Inflammatory macrophage (primary cell): ENCODE measurements at regions not wholly inside any gene's neighbourhood (a gene's known extent, or its start where the extent isn't known, plus 50 kb on each side); places are given as distances from the start of the nearest gene placed in this dataset.
"Not testable (repeated sequence)": the region's sequence is repeated elsewhere in the genome, so short reads cannot be mapped to it uniquely, and the experiment has no call there.

Experiments
- DNase-seq, 2 donors: peaks; one replicate each; pipeline ENCODE4 v3.0.0-alpha.2; 2020 to 2022

GRCh38 chr3:25897019-25897418, 107.1 kb downstream of the OXSM start:
- no peak for DNase-seq

GRCh38 chr3:25899352-25900101, 109.6 kb downstream of the OXSM start:
- no peak for DNase-seq

DNA sequence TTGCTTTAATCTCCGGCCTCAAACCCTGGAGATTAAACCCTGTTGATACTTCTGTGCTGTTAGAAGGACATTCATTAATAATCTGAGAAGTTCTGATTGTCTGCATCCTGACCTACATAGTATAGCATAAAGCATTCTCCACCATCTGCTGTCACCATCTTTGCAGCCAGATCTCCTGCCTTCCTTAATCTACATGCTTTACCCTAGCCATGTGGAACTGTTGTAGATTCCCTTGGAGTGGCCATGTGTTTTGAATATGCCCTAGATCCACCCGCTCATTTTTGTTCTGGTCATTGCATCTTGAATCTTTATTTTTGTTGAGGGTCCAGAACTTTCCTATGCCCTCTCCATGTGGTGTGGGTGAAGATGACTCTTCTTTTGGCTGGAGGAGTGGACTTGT, 110.3 kb downstream of the OXSM start:
- DNase-seq = no peak

- no peak for DNase-seq
Measured at GRCh38 chr3:25901796-25902195, 111.9 kb downstream of the OXSM start.

GRCh38 chr3:25902586-25902985, 112.7 kb downstream of the OXSM start:
- no peak for DNase-seq

- no peak for DNase-seq
Measured at GRCh38 chr3:25903371-25904129, 113.7 kb downstream of the OXSM start.

- no peak for DNase-seq
Measured at GRCh38 chr3:25904206-25904605, 114.3 kb downstream of the OXSM start.

- DNase-seq = no peak
Measured at GRCh38 chr3:25906132-25906906, 116.4 kb downstream of the OXSM start.

GRCh38 chr3:25907081-25907480, 117.2 kb downstream of the OXSM start:
- no peak for DNase-seq

GRCh38 chr3:25910105-25910504, 120.2 kb downstream of the OXSM start:
- DNase-seq = no peak

- DNase-seq = peak; percentile 27 to 54
Measured at GRCh38 chr3:25910997-25911396, 121.1 kb downstream of the OXSM start.

DNA sequence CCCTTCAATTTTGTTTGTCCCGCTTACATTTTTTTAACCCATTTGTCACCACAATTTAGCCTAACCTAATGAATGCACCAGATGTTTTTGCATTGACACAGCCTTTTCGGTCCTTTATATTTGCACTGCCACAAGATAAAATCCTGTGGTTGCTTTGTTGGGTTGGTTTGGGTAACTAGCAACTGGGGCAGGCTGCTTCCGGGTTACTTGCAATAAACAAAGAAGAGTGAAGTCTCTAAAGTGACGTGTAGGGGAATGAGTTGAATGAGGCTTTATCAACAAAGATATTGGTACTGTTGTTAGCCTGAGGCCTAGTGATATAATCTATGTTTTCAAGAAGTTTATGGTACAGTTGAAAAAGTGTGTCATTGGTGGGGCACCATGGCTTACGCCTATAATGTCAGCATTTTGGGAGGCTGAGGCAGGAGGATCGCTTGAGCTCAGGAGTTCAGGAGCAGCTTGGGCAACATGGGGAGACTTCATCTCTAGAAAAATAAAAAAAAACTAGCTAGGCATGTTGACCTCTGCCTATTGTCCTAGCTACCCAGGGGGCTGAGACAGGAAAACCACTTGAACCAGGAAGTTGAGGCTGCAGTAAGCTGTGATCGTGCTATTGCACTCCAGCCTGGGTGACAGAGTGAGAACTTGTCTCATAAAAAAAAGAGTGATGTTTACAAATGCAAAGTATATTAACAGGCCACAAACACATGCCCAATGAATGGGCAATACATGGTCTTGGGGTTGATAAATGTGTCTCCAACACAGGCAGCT, 121.8 kb downstream of the OXSM start:
- no peak for DNase-seq

- no peak for DNase-seq
Measured at GRCh38 chr3:25913179-25913578, 123.3 kb downstream of the OXSM start.

GRCh38 chr3:25915673-25916072, 125.8 kb downstream of the OXSM start:
- DNase-seq = no peak

DNA sequence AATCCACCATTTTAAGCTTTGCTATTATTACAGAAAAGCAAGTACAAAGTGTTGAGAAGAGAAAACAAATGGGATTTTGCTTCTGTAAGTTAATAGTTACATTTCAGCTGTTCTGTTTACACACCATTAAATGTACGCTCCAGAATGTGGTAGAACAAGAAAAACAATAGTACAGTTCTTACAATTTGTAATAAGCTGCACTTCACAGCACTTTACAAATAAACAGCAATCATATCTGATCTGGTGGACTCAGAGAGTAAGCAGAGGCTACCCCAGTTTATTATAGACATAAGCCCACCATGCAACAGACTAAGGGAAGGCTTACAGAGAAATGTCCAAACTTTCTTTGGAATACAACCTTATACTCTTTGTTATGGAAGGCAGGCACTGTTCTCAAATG, 126.4 kb downstream of the OXSM start:
- no peak for DNase-seq

- not testable (repeated sequence) for DNase-seq
Measured at GRCh38 chr3:25931967-25932366, 142.1 kb downstream of the OXSM start.

- no peak for DNase-seq
Measured at GRCh38 chr3:25938566-25939325, 148.9 kb downstream of the OXSM start.

DNA sequence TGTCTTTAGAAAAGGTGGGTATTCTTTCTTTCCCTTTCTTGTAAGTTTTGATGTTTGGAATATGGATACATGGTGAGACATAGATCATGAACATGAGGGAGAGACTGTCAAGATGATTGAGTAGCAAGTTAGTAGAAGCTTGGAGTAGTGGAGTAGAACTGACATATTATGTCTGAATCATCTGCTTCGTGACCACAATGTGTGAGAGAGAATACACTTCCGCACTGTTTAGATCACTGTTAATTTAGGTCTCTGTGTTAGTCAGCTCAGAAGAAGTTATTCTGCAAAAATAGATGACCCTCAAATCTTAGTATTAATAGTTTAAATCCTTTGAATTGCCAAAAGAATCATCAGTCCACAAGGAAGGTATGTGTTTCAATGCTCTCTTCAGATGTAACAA, 151.0 kb downstream of the OXSM start:
- DNase-seq = no peak

GRCh38 chr3:25944329-25944728, 154.4 kb downstream of the OXSM start:
- no peak for DNase-seq

DNA sequence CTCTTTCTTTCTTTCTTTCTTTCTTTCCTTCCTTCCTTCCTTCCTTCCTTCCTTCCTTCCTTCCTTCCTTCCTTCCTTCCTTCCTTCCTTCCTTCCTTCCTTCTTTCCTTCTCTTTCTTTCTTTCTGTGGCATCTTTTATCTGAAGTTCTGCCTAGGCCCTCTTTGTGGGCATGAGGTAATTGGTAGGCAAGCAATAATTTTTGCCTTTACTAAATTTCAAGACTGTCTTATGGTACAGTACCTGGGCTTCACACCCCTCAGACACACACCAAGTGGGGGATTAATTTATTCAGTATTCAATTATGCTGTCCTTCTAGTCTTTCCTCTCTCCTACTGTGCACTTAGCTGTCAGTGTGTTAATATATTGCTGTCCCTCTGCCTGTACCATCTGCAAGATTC, 155.5 kb downstream of the OXSM start:
- DNase-seq = no peak

DNA sequence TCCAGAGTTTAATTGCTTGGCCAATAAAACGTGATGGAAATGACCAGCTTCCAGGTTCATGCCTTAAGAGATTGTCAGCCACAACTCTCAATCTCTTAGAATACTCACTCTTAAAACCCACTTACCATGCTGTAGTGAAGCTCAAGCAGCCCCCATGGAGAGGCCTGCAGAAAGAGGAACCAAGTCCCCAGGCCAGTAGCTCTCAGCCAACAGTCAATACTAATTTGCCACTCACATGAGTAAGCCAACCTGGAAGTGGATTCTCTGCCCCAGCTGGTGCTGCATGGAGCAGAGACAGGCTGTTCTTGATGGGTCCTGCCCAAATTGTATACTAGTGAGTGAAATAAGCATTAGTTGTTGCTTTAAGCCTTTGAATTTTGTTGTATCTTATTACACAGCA, 155.9 kb downstream of the OXSM start:
- DNase-seq = no peak

DNA sequence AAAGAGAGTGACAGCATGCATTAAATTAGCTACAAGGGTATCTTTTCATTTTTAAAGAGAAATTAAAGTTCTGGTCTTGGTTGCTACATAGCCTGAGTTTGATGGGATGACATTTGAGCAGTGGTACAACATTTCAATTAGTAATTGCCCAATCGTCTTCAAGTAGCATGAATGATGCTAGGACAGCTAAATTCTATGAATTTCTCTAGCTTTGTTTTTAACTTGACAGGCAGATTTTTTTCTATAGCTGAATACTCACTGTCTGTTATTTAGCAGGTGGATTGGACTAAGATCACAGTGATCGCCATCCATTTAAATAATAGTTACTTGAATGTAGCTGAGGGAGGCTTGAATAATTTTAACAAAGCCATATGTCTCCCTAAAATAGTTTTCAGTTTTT, 162.2 kb downstream of the OXSM start:
- DNase-seq = no peak
